ENCODE measurements at regions not wholly inside any gene's neighbourhood (a gene's known extent, or its start where the extent isn't known, plus 50 kb on each side); places are given as distances from the start of the nearest gene placed in this dataset.

GRCh38 chr4:69025999-69026387, 70.3 kb upstream of the UGT2B7 start:
- H3K79me2 ChIP-seq (ENCODE audit: insufficient read depth, low read length) = no peaks in the 10 kb centered on the region
- no peak overlapping the region for H3K27ac ChIP-seq (ENCODE audit: low read length)
- no peaks in the 10 kb centered on the region for H3K9me3 ChIP-seq (ENCODE audit: insufficient read depth, low read length, severe bottlenecking)
- H2AFZ ChIP-seq (ENCODE audit: low read depth, low read length) = no peak overlapping the region
- no peak overlapping the region for H3K4me2 ChIP-seq (ENCODE audit: insufficient read depth, low read length)
- H3K4me3 ChIP-seq (ENCODE audit: low read depth in 1 of 2, low read length in 2 of 2) = no peak overlapping the region
- no peak overlapping the region for H3K9ac ChIP-seq (ENCODE audit: low read depth, low read length)
- DNase-seq (no peak), ATAC-seq (ENCODE audit: insufficient read depth, low read depth) (no peak)
- no peaks in the 10 kb centered on the region for H3K36me3 ChIP-seq (ENCODE audit: insufficient read depth, low read length)
- H3K27me3 ChIP-seq (ENCODE audit: insufficient read depth, low read length, poor library complexity) = no peaks in the 10 kb centered on the region
- no peaks in the 10 kb centered on the region for H4K20me1 ChIP-seq (ENCODE audit: insufficient read depth, low read length)
- no peak for TF ChIP-seq CTCF (IDR thresholded peaks at IDR 0.05; ENCODE audit: borderline replicate concordance, extremely low read depth, low read length, poor library complexity, severe bottlenecking)
- no peaks in the 10 kb centered on the region for H3K4me1 ChIP-seq (ENCODE audit: insufficient read depth, low read length)

- Histone ChIP-seq H3K36me3 (ENCODE audit: insufficient read depth, low read length) (no peaks in the 10 kb centered on the region), H3K4me1 (ENCODE audit: insufficient read depth, low read length) (no peaks in the 10 kb centered on the region), H3K4me3 (ENCODE audit: low read depth in 1 of 2, low read length in 2 of 2) (no peak overlapping the region), H3K79me2 (ENCODE audit: insufficient read depth, low read length) (no peaks in the 10 kb centered on the region), H3K4me2 (ENCODE audit: insufficient read depth, low read length) (no peak overlapping the region), H2AFZ (ENCODE audit: low read depth, low read length) (no peak overlapping the region), H4K20me1 (ENCODE audit: insufficient read depth, low read length) (no peaks in the 10 kb centered on the region), H3K27me3 (ENCODE audit: insufficient read depth, low read length, poor library complexity) (no peaks in the 10 kb centered on the region), H3K9me3 (ENCODE audit: insufficient read depth, low read length, severe bottlenecking) (no peaks in the 10 kb centered on the region), H3K9ac (ENCODE audit: low read depth, low read length) (no peak overlapping the region), H3K27ac (ENCODE audit: low read length) (no peak overlapping the region)
- ATAC-seq (ENCODE audit: insufficient read depth, low read depth) = no peak
- TF ChIP-seq EZH2 (IDR thresholded peaks at IDR 0.05; ENCODE audit: borderline replicate concordance, low read depth, low read length, severe bottlenecking) (no peak), CTCF (IDR thresholded peaks at IDR 0.05; ENCODE audit: borderline replicate concordance, extremely low read depth, low read length, poor library complexity, severe bottlenecking) (no peak)
- no peak for DNase-seq
These were observed 69.3 kb upstream of the UGT2B7 start for GRCh38 chr4:69026974-69027373.

GRCh38 chr4:69030326-69030725, 65.9 kb upstream of the UGT2B7 start:
- TF ChIP-seq EZH2 (IDR thresholded peaks at IDR 0.05; ENCODE audit: borderline replicate concordance, low read depth, low read length, severe bottlenecking) (no peak), CTCF (IDR thresholded peaks at IDR 0.05; ENCODE audit: borderline replicate concordance, extremely low read depth, low read length, poor library complexity, severe bottlenecking) (no peak)
- H3K9me3 ChIP-seq (ENCODE audit: insufficient read depth, low read length, severe bottlenecking) = no peaks in the 10 kb centered on the region
- H3K4me2 ChIP-seq (ENCODE audit: insufficient read depth, low read length) = no peak overlapping the region
- no peaks in the 10 kb centered on the region for H3K79me2 ChIP-seq (ENCODE audit: insufficient read depth, low read length)
- no peak overlapping the region for H3K4me3 ChIP-seq (ENCODE audit: low read depth in 1 of 2, low read length in 2 of 2)
- no peaks in the 10 kb centered on the region for H4K20me1 ChIP-seq (ENCODE audit: insufficient read depth, low read length)
- DNase-seq = no peak
- H3K9ac ChIP-seq (ENCODE audit: low read depth, low read length) = no peak overlapping the region
- no peak overlapping the region for H3K27ac ChIP-seq (ENCODE audit: low read length)
- no peaks in the 10 kb centered on the region for H3K4me1 ChIP-seq (ENCODE audit: insufficient read depth, low read length)
- no peaks in the 10 kb centered on the region for H3K27me3 ChIP-seq (ENCODE audit: insufficient read depth, low read length, poor library complexity)
- H3K36me3 ChIP-seq (ENCODE audit: insufficient read depth, low read length) = no peaks in the 10 kb centered on the region
- no peak overlapping the region for H2AFZ ChIP-seq (ENCODE audit: low read depth, low read length)
- ATAC-seq (ENCODE audit: insufficient read depth, low read depth) = no peak
